C4-2B (cell line): ENCODE measurements at regions not wholly inside any gene's neighbourhood (a gene's known extent, or its start where the extent isn't known, plus 50 kb on each side); places are given as distances from the start of the nearest gene placed in this dataset.

Experiments
- CTCF ChIP-seq: fragments of 450-650 bp; conservative IDR thresholded peaks from 2 replicates; pipeline ENCODE4 v1.5.1; 2017; ENCODE audit warnings: mild to moderate bottlenecking
- ZFX ChIP-seq: fragments of 450-650 bp; IDR thresholded peaks from 2 replicates; pipeline ENCODE4 v1.6.1; 2017

- TF ChIP-seq CTCF (no peak), ZFX (no peak)
Observed at GRCh38 chr1:214229736-214230135, 51.2 kb upstream of the SMYD2 start.
